ENCODE measurements at regions not wholly inside any gene's neighbourhood (a gene's known extent, or its start where the extent isn't known, plus 50 kb on each side); places are given as distances from the start of the nearest gene placed in this dataset.

- TF ChIP-seq MAX (IDR thresholded peaks at IDR 0.05) (no peak), RNF2 (IDR thresholded peaks at IDR 0.05; ENCODE audit: borderline replicate concordance, low read depth, low read length, missing control alignments, poor library complexity, severe bottlenecking) (no peak), SIN3A (conservative IDR thresholded peaks at IDR 0.05 in 1 of 2, IDR thresholded peaks at IDR 0.05 in 1 of 2; ENCODE audit: low read depth in 1 of 2, low read length in 2 of 2) (no peak), GABPA (IDR thresholded peaks at IDR 0.05; ENCODE audit: borderline replicate concordance, insufficient read depth, low read length) (no peak), CBX5 (IDR thresholded peaks at IDR 0.05; ENCODE audit: low read depth, low read length) (no peak), HDAC6 (IDR thresholded peaks at IDR 0.05; ENCODE audit: low read depth, low read length) (no peak), E2F6 (IDR thresholded peaks at IDR 0.05) (no peak), CBX8 (IDR thresholded peaks at IDR 0.05; ENCODE audit: borderline replicate concordance, low read depth, low read length) (no peak), GTF2F1 (IDR thresholded peaks at IDR 0.05; ENCODE audit: borderline replicate concordance, low read depth, low read length) (no peak), CTBP2 (IDR thresholded peaks at IDR 0.05; ENCODE audit: borderline replicate concordance, insufficient read depth, insufficient read length, low read length) (no peak), CHD1 (IDR thresholded peaks at IDR 0.05; ENCODE audit: low read depth, low read length) (no peak), ASH2L (IDR thresholded peaks at IDR 0.05; ENCODE audit: low read length) (no peak)
- H3K4me2 ChIP-seq (ENCODE audit: insufficient read depth in 1 of 2, low read depth in 2 of 2, low read length in 2 of 2): no peak overlapping the region
- DNase-seq (ENCODE audit: low read depth in 1 of 2, low spot score in 2 of 2): no peak
- no peak overlapping the region for H2BK5ac ChIP-seq (ENCODE audit: low read depth, low read length)
- no peak for FAIRE-seq
- no peak overlapping the region for H4K5ac ChIP-seq (ENCODE audit: insufficient read length, low read depth, low read length)
- H2BK20ac ChIP-seq (ENCODE audit: low read length): no peak overlapping the region
- no peak overlapping the region for H3K9ac ChIP-seq (replicated peaks in 1 of 4; ENCODE audit: extremely low read depth in 1 of 4, low read depth in 3 of 4, low read length in 3 of 4)
- no peak overlapping the region for H3K23ac ChIP-seq (ENCODE audit: insufficient read length)
- no peak overlapping the region for H3K27ac ChIP-seq (ENCODE audit: low read depth, low read length)
- ChIA-PET CTCF (ENCODE audit: partially characterized antibody) (interaction anchor here (1.0 kb wide), 1 partner anchor 721 kb away, joined by 3 read pairs; no protein-coding TSS in a partner anchor), POLR2A (ENCODE audit: partially characterized antibody) (no interaction called here)
- H2BK15ac ChIP-seq (ENCODE audit: low read length): no peak overlapping the region
- H4K91ac ChIP-seq (replicated peaks; ENCODE audit: insufficient read length, low read length): no peak overlapping the region
- H3K4me1 ChIP-seq (replicated peaks in 1 of 4; ENCODE audit: control insufficient read depth in 3 of 4, insufficient read depth in 4 of 4, low read length in 3 of 4): no peaks in the 10 kb centered on the region
- 93% methylated on average over 4 of the region's 4 CpGs; no CpG with 5 or more reads in 1 of the 2 experiments for WGBS, 2 experiments (ENCODE audit: extremely low coverage in 1 of 2, insufficient coverage in 1 of 2, insufficient read length in 1 of 2, insufficient replicate concordance in 2 of 2, low coverage in 1 of 2, low lambda C conversion rate in 2 of 2, missing lambda C conversion rate in 1 of 2)
- no peak overlapping the region for H2AK5ac ChIP-seq (ENCODE audit: low read depth, low read length)
- H3K14ac ChIP-seq (ENCODE audit: insufficient read length): no peak overlapping the region
- no peaks in the 10 kb centered on the region for H3K9me3 ChIP-seq (ENCODE audit: insufficient read depth in 2 of 2, low read depth in 1 of 2, low read length in 1 of 2)
- no peaks in the 10 kb centered on the region for H3K79me1 ChIP-seq (ENCODE audit: low read depth, low read length)
- H2BK12ac ChIP-seq (ENCODE audit: low read depth, low read length): no peak overlapping the region
- H3K4me3 ChIP-seq (ENCODE audit: extremely low read depth in 1 of 4, insufficient read depth in 2 of 4, low read depth in 3 of 4, low read length in 4 of 4): no peak overlapping the region
- no peaks in the 10 kb centered on the region for H3K36me3 ChIP-seq (ENCODE audit: control insufficient read depth in 2 of 4, insufficient read depth in 4 of 4, low read length in 3 of 4)
- no peak overlapping the region for H2AFZ ChIP-seq (ENCODE audit: low read length)
- H4K8ac ChIP-seq (ENCODE audit: extremely low read depth, insufficient read depth, low read length): no peak overlapping the region; the same call in 1 of the 2 replicates
- H3K4ac ChIP-seq (replicated peaks; ENCODE audit: insufficient read length, low read depth, low read length): no peak overlapping the region
- H3K79me2 ChIP-seq (ENCODE audit: control insufficient read depth in 1 of 2, insufficient read depth in 2 of 2, low read length in 2 of 2): no peaks in the 10 kb centered on the region
- no peak overlapping the region for H3K18ac ChIP-seq (ENCODE audit: extremely low read depth, low read length)
- no peaks in the 10 kb centered on the region for H3K27me3 ChIP-seq (replicated peaks in 1 of 4; ENCODE audit: control insufficient read depth in 3 of 4, extremely low read depth in 1 of 4, insufficient read depth in 3 of 4, low read length in 3 of 4)
- no peaks in the 10 kb centered on the region for H3K23me2 ChIP-seq (ENCODE audit: low read depth, low read length)
- H3K56ac ChIP-seq (replicated peaks; ENCODE audit: insufficient read length, low read depth, low read length): no peak overlapping the region
- H4K20me1 ChIP-seq (replicated peaks in 1 of 2; ENCODE audit: control insufficient read depth in 1 of 2, insufficient read depth in 2 of 2, low read length in 2 of 2): no peaks in the 10 kb centered on the region
- H2BK120ac ChIP-seq (replicated peaks; ENCODE audit: low read depth, low read length): no peak overlapping the region
Observed at GRCh38 chr11:122375687-122376399, 259.8 kb upstream of the BLID start.

All from H1 (cell line).